NCI-H2196 treated with DMSO at 0.1 percent for 48 hours (cell line): ENCODE measurements at regions not wholly inside any gene's neighbourhood (a gene's known extent, or its start where the extent isn't known, plus 50 kb on each side); places are given as distances from the start of the nearest gene placed in this dataset.
A peak's percentile ranks its signal among the peaks of the same experiment; 100 is the strongest.
"Not testable (repeated sequence)": the region's sequence is repeated elsewhere in the genome, so short reads cannot be mapped to it uniquely, and the experiment has no call there.

Source experiments
- DNase-seq: peaks from one replicate; lab custom pipeline; 2025; ENCODE audit not compliant: unreplicated experiment; lab: John Stamatoyannopoulos, UW

GRCh38 chr4:71204056-71204455 is 134.8 kb upstream of the SLC4A4 start:
- no peak for DNase-seq

DNA sequence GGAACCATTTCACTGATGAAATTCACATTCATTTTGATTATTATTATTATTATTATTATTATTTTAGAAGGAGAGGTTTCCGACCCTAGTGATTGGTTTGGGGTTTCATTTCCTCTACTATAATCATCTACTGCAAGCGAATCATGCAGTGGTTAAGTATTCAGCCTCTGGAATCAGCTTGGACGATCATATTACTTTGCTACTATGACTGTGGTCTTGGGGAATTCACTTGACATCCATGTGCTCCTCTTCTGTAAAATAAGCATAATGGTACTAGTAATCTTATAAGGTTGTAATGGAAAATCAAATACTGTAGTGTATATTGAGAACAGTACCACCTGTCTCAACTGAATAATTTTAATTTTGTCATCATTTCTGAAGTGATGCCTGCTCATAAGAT is 132.1 kb upstream of the SLC4A4 start:
- peak; percentile 70 for DNase-seq

DNA sequence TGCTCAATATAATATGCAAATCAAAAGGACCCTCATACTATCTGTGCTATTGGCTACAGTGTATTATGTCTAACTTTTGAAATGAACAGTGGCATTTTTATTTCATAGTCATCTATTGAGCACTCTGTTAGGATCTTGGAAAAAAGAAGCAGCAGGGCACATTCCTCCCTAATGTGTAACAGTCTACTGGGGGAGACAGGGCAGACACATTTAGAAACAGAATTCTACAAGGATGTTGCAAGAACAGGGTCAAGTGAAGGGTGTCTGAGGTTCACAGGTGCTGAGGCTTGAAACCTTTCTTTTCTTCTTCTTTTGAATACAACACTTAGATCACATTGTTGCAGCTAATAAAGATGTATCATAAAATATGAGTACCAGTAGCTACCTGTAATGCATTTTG is 129.7 kb upstream of the SLC4A4 start:
- no peak for DNase-seq

GRCh38 chr4:71210823-71211222 is 128.0 kb upstream of the SLC4A4 start:
- no peak for DNase-seq

- DNase-seq: no peak
Measured at GRCh38 chr4:71211748-71212147, 127.1 kb upstream of the SLC4A4 start.

- DNase-seq: no peak
Measured at GRCh38 chr4:71212216-71212615, 126.6 kb upstream of the SLC4A4 start.

DNA sequence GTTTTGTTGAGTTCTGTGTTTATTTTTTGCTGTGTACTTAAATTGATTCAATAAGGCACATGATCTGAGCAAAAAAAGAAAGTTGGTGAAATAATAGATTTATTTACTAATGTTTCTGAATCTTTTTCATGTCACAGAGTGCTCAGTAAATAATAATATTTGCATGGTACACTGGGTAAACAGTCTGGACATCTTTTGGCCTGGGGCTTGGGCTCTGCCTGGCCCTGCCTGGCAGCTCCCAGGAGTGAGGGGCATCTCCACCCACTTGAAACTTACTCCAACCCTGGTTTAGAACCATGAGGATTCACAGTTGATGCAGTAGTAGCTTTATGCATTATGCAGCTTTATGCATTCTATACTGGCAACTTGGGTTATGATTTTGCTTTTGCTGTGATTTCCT is 124.2 kb upstream of the SLC4A4 start:
- DNase-seq: no peak

GRCh38 chr4:71216316-71216959 is 122.4 kb upstream of the SLC4A4 start:
- no peak for DNase-seq

DNA sequence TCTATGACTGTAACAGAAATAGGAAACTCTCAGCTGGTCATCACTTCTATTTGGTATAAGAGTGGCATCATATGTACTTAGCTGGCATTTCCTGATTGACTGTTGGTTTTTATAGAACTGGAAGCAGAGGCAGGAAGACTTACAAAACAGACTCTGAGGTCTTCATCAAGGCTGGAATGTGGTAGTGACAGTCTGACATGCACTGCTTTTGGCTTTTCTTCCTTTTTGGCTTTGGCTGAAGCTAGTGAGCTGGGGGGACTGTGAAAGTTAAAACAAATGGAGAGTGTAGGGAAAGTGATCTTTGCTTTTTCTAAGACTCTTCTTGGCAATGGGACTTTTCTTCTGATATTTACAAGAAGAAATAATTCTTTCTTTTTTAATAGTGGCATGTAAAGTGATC is 121.1 kb upstream of the SLC4A4 start:
- DNase-seq: no peak

- not testable (repeated sequence) for DNase-seq
Measured at GRCh38 chr4:71220848-71221247, 118.0 kb upstream of the SLC4A4 start.

GRCh38 chr4:71221510-71222466 is 117.0 kb upstream of the SLC4A4 start:
- DNase-seq: no peak

- no peak for DNase-seq
Measured at GRCh38 chr4:71222661-71223060, 116.2 kb upstream of the SLC4A4 start.

DNA sequence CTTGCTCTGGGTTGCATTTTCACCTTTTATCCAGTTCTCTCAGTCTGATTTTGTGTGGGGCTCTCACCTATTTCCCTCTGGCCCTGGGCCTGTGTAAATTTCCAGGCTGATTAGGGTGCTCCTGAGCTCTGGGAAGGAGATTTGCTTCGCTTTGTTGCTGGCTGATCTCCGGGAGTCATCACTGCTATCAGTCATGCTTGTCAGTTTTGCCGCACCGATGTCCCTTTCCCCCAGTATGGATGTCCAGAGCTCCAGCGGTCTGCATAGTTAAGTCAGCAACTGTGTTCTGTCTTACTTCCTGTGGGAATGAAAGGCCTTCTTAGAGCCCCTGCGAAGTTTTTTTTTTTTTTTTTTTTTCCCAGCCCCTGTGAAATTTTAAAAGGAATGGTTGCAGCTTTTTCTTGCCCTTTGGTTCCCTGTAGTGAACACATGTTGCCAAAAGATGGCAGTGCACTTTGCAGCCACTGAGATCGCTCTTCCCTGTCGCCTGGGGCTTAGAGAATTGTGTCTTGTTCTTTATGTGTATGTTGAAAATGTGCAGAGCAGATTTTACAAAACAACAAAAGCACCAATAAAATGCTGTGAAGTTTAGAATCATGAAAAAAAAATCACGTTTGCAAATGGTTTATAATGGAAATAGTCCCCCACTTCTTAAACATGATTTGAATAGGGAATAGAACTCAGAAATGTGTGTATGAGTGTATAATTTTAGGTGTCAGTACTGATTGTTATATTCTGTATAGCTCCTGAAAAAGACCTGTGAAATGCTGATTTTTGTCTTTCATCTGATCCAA is 109.1 kb upstream of the SLC4A4 start:
- peak; percentile 9 for DNase-seq

- DNase-seq: peak; percentile 12
Measured at GRCh38 chr4:71230271-71231128, 108.3 kb upstream of the SLC4A4 start.

GRCh38 chr4:71231129-71232055 is 107.4 kb upstream of the SLC4A4 start:
- DNase-seq: no peak

- DNase-seq: no peak
Measured at GRCh38 chr4:71232056-71232430, 106.8 kb upstream of the SLC4A4 start.

DNA sequence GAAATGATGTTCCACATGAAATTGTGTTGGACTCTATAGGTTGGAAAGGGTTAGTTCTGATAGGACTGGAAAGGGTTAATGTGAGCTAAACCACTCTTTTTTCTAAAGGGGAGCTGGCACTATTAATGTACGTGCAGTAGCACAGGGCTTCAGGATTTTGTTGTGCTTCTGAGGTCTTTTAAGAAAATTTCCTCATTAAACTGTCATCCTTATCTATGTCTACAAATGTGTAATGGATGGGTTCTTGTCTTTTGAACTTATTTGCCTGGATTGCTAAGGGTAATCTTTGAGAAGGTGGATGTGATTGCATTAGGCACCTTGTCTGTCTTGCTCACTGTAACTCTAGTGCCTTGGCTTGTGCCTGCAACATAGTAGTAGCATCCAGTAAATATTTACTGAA is 106.0 kb upstream of the SLC4A4 start:
- no peak for DNase-seq

DNA sequence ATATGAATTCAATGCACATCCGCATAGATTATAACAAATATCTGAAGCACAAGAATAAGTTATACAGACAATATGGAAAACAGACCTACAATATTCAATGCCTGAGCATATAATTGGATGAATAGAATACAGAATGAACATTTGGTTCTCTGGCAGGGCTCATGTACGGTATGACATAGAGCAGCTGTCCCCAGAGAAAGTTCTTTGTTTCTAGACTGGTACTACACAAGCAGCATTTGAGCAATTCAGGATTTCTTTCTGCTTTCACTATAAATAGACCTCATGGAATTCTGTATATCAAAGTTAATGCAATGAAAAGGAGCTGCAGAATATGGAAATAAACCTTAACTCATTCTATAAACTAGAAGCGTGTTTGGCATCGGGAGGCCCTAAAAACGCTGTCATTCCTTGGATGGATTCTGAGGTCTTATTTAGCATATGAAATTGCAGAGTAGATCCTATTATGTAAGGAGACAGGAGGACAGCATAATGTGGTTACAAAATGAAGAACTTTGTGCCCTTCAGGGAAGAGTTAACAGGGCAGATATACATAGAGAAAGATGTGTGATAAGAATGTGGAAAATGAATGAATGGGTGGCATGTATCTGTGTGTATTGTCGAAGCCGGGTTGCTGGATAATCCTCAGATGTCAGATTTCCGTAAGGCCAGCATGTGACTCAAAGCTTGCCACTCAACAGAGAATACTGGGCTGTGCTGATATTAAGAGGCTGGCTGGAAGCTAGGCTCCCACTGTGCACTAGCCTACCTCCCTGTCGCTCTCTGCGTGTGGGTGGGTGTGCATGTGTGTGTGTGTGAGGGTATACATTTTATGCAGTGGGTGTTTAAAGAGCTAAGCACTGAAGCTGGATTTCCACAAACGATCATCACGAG is 103.3 kb upstream of the SLC4A4 start:
- DNase-seq: no peak

DNA sequence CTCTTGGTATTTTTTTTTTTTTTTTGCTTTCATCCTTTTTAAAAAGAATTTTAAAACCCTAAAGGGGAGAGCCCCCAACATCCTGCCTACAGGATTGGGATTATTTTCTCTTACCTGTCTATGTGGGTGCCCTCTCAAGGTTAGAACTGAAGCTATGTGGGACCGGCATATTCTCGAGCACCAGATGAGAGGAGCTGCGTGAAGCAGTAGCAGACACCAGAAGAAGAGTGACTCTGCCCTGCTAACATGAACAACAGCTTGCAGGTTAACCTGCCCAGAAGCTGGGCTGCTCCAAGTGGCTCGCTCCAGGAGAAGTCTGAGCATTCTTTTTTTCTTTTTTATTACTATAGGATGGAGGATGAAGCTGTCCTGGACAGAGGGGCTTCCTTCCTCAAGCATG is 102.6 kb upstream of the SLC4A4 start:
- no peak for DNase-seq
